RWPE2 (cell line): ENCODE measurements at regions not wholly inside any gene's neighbourhood (a gene's known extent, or its start where the extent isn't known, plus 50 kb on each side); places are given as distances from the start of the nearest gene placed in this dataset.

Experiments used
- ATAC-seq: fragments of 200-7000 bp; cut with Tn5 transposase; 3 replicates; pipeline ENCODE4 v1.9.1; 2021; ENCODE audit warnings: low read depth
- DNase-seq: peaks from one replicate; pipeline ENCODE4 v3.0.0-alpha.2; 2020; ENCODE audit warnings: low spot score
- H3K27ac ChIP-seq: fragments of 450-650 bp; 2 replicates; pipeline ENCODE4 v1.5.1; 2017; ENCODE audit warnings: mild to moderate bottlenecking; ENCODE audit not compliant: poor library complexity, severe bottlenecking
- H3K27me3 ChIP-seq: fragments of 250-450 bp; sonication (Bioruptor Pico); 2 replicates; pipeline ENCODE4 v1.5.1; 2021; ENCODE audit warnings: mild to moderate bottlenecking, moderate library complexity; ENCODE audit not compliant: insufficient read depth, poor library complexity, severe bottlenecking
- H3K36me3 ChIP-seq: fragments of 250-450 bp; sonication (Bioruptor Pico); 2 replicates; pipeline ENCODE4 v1.5.1; 2020; ENCODE audit warnings: low read depth, mild to moderate bottlenecking, moderate library complexity
- H3K4me1 ChIP-seq: fragments of 250-450 bp; sonication (Bioruptor Pico); 2 replicates; pipeline ENCODE4 v1.5.1; 2021; ENCODE audit warnings: mild to moderate bottlenecking, moderate library complexity; ENCODE audit not compliant: insufficient read depth, poor library complexity, severe bottlenecking
- H3K4me3 ChIP-seq: fragments of 250-450 bp; sonication (Bioruptor Pico); 2 replicates; pipeline ENCODE4 v1.5.1; 2021; ENCODE audit warnings: mild to moderate bottlenecking, moderate library complexity; ENCODE audit not compliant: severe bottlenecking
- H3K9me3 ChIP-seq: fragments of 250-450 bp; sonication (Bioruptor Pico); 2 replicates; pipeline ENCODE4 v1.5.1; 2021; ENCODE audit warnings: mild to moderate bottlenecking, moderate library complexity; ENCODE audit not compliant: severe bottlenecking
- CTCF ChIP-seq: fragments of 450-650 bp; IDR thresholded peaks from one replicate; pipeline ENCODE4 v1.5.1; 2017; ENCODE audit warnings: mild to moderate bottlenecking, moderate library complexity; ENCODE audit not compliant: poor library complexity, severe bottlenecking

GRCh38 chr3:24837601-24838000 is 343.0 kb upstream of the THRB start:
- H3K4me1 ChIP-seq = no peaks in the 10 kb centered on the region
- H3K36me3 ChIP-seq = no peaks in the 10 kb centered on the region
- H3K9me3 ChIP-seq = no peaks in the 10 kb centered on the region
- peaks cover 13% of the 10 kb centered on the region for H3K27me3 ChIP-seq
- ATAC-seq (no peak), DNase-seq (no peak)
- H3K27ac ChIP-seq = no peak overlapping the region
- no peak for TF ChIP-seq CTCF
- H3K4me3 ChIP-seq = no peak overlapping the region

GRCh38 chr3:24838533-24838932 is 343.9 kb upstream of the THRB start:
- Histone ChIP-seq H3K9me3 (no peaks in the 10 kb centered on the region), H3K36me3 (no peaks in the 10 kb centered on the region), H3K27ac (no peak overlapping the region), H3K27me3 (peaks cover 13% of the 10 kb centered on the region), H3K4me1 (no peaks in the 10 kb centered on the region), H3K4me3 (no peak overlapping the region)
- DNase-seq (no peak), ATAC-seq (no peak)
- no peak for TF ChIP-seq CTCF

- no peaks in the 10 kb centered on the region for H3K4me1 ChIP-seq
- no peaks in the 10 kb centered on the region for H3K36me3 ChIP-seq
- peaks cover 9% of the 10 kb centered on the region for H3K27me3 ChIP-seq
- H3K4me3 ChIP-seq = no peak overlapping the region
- ATAC-seq (no peak), DNase-seq (no peak)
- H3K9me3 ChIP-seq = no peaks in the 10 kb centered on the region
- TF ChIP-seq CTCF = no peak
- no peak overlapping the region for H3K27ac ChIP-seq
These were observed 349.3 kb upstream of the THRB start for GRCh38 chr3:24843955-24844354.

- Histone ChIP-seq H3K27ac (no peak overlapping the region), H3K36me3 (no peaks in the 10 kb centered on the region), H3K9me3 (no peaks in the 10 kb centered on the region), H3K4me3 (no peak overlapping the region), H3K27me3 (peaks cover 5% of the 10 kb centered on the region), H3K4me1 (no peaks in the 10 kb centered on the region)
- DNase-seq = no peak
- no peak for TF ChIP-seq CTCF
- no peak for ATAC-seq
These were observed 351.0 kb upstream of the THRB start for GRCh38 chr3:24845524-24846155.

GRCh38 chr3:24846286-24846860 is 351.7 kb upstream of the THRB start:
- DNase-seq (no peak), ATAC-seq (no peak)
- Histone ChIP-seq H3K4me3 (no peak overlapping the region), H3K9me3 (no peaks in the 10 kb centered on the region), H3K27me3 (peaks cover 4% of the 10 kb centered on the region), H3K27ac (no peak overlapping the region), H3K4me1 (no peaks in the 10 kb centered on the region), H3K36me3 (no peaks in the 10 kb centered on the region)
- no peak for TF ChIP-seq CTCF
